ENCODE measurements at regions not wholly inside any gene's neighbourhood (a gene's known extent, or its start where the extent isn't known, plus 50 kb on each side); places are given as distances from the start of the nearest gene placed in this dataset.
A peak's percentile ranks its signal among the peaks of the same experiment; 100 is the strongest.

GRCh38 chr15:62895905-62896316 is 146.6 kb upstream of the TPM1 start:
- no peak for TF ChIP-seq CTCF (IDR thresholded peaks at IDR 0.05)
- TF ChIP-seq POLR2A (IDR thresholded peaks at IDR 0.05): no peak
- TF ChIP-seq POLR2AphosphoS5 (IDR thresholded peaks at IDR 0.05; ENCODE audit: insufficient read depth in 1 of 2, low read depth in 1 of 2): no peak
- Histone ChIP-seq H3K4me1 (peaks cover 33% of the 10 kb centered on the region), H3K4me3 (no peak overlapping the region), H3K9me3 (no peaks in the 10 kb centered on the region), H3K27ac (peak overlapping the region; percentile 67), H3K36me3 (no peaks in the 10 kb centered on the region), H3K27me3 (no peaks in the 10 kb centered on the region)
- intact Hi-C loops (cut with DNase I): no loop called here
- no peak for DNase-seq (ENCODE audit: extremely low spot score in 2 of 2)

GRCh38 chr15:62896380-62896866 is 146.1 kb upstream of the TPM1 start:
- H3K27ac ChIP-seq: peak overlapping the region; percentile 67
- intact Hi-C loops (cut with DNase I): no loop called here
- DNase-seq (ENCODE audit: extremely low spot score in 2 of 2): no peak
- H3K27me3 ChIP-seq: no peaks in the 10 kb centered on the region
- H3K4me3 ChIP-seq: no peak overlapping the region
- no peaks in the 10 kb centered on the region for H3K9me3 ChIP-seq
- H3K36me3 ChIP-seq: no peaks in the 10 kb centered on the region
- peaks cover 33% of the 10 kb centered on the region for H3K4me1 ChIP-seq
- TF ChIP-seq POLR2A (IDR thresholded peaks at IDR 0.05) (no peak), POLR2AphosphoS5 (IDR thresholded peaks at IDR 0.05; ENCODE audit: insufficient read depth in 1 of 2, low read depth in 1 of 2) (no peak), CTCF (IDR thresholded peaks at IDR 0.05) (no peak)

- TF ChIP-seq POLR2AphosphoS5 (IDR thresholded peaks at IDR 0.05; ENCODE audit: insufficient read depth in 1 of 2, low read depth in 1 of 2): peak; percentile 79 to 81
- no peak for TF ChIP-seq CTCF (IDR thresholded peaks at IDR 0.05)
- no peak for TF ChIP-seq POLR2A (IDR thresholded peaks at IDR 0.05)
- Histone ChIP-seq H3K4me3 (peak overlapping the region in 1 of 2 donors; percentile 12), H3K27ac (peak overlapping the region; percentile 67), H3K9me3 (no peaks in the 10 kb centered on the region), H3K27me3 (no peaks in the 10 kb centered on the region), H3K4me1 (peaks cover 33% of the 10 kb centered on the region), H3K36me3 (no peaks in the 10 kb centered on the region)
- DNase-seq (ENCODE audit: extremely low spot score in 2 of 2): no peak
- intact Hi-C loops (cut with DNase I): no loop called here
Measured at GRCh38 chr15:62896969-62897486, 145.5 kb upstream of the TPM1 start.

- no peak for TF ChIP-seq CTCF (IDR thresholded peaks at IDR 0.05)
- TF ChIP-seq POLR2AphosphoS5 (IDR thresholded peaks at IDR 0.05; ENCODE audit: insufficient read depth in 1 of 2, low read depth in 1 of 2): no peak
- TF ChIP-seq POLR2A (IDR thresholded peaks at IDR 0.05): no peak
- Histone ChIP-seq H3K27me3 (no peaks in the 10 kb centered on the region), H3K4me3 (no peak overlapping the region), H3K9me3 (no peaks in the 10 kb centered on the region), H3K4me1 (peaks cover 33% of the 10 kb centered on the region), H3K27ac (peak overlapping the region; percentile 55), H3K36me3 (no peaks in the 10 kb centered on the region)
- intact Hi-C loops (cut with DNase I): no loop called here
- no peak for DNase-seq (ENCODE audit: extremely low spot score in 2 of 2)
Measured at GRCh38 chr15:62897634-62898033, 144.9 kb upstream of the TPM1 start.

GRCh38 chr15:62899090-62899493 is 143.5 kb upstream of the TPM1 start:
- Histone ChIP-seq H3K9me3 (no peaks in the 10 kb centered on the region), H3K27me3 (no peaks in the 10 kb centered on the region), H3K4me3 (no peak overlapping the region), H3K4me1 (peaks cover 33% of the 10 kb centered on the region), H3K36me3 (no peaks in the 10 kb centered on the region), H3K27ac (peak overlapping the region; percentile 25)
- TF ChIP-seq CTCF (IDR thresholded peaks at IDR 0.05) (no peak), POLR2A (IDR thresholded peaks at IDR 0.05) (no peak), POLR2AphosphoS5 (IDR thresholded peaks at IDR 0.05; ENCODE audit: insufficient read depth in 1 of 2, low read depth in 1 of 2) (no peak)
- no peak for DNase-seq (ENCODE audit: extremely low spot score in 2 of 2)
- intact Hi-C loops (cut with DNase I): no loop called here
